A204.1 (cell line): ENCODE measurements at regions not wholly inside any gene's neighbourhood (a gene's known extent, or its start where the extent isn't known, plus 50 kb on each side); places are given as distances from the start of the nearest gene placed in this dataset.
"Not testable (repeated sequence)": the region's sequence is repeated elsewhere in the genome, so short reads cannot be mapped to it uniquely, and the experiment has no call there.

Experiments
- FAIRE-seq: peaks from 2 replicates; lab custom pipeline; 2012; peaks lifted over from hg19 to GRCh38; lab: Jason Lieb, UNC

- no peak for FAIRE-seq
Measured at GRCh38 chr5:42949348-42950115, 90.6 kb downstream of the ANXA2R start.

GRCh38 chr5:42948961-42949347, 91.2 kb downstream of the ANXA2R start:
- FAIRE-seq, result no peak

GRCh38 chr5:42944989-42945388, 95.1 kb downstream of the ANXA2R start:
- FAIRE-seq, result no peak

GRCh38 chr5:42943931-42944631, 96.0 kb downstream of the ANXA2R start:
- FAIRE-seq, result no peak

GRCh38 chr5:42940853-42941252, 99.3 kb downstream of the ANXA2R start:
- FAIRE-seq, result no peak

DNA sequence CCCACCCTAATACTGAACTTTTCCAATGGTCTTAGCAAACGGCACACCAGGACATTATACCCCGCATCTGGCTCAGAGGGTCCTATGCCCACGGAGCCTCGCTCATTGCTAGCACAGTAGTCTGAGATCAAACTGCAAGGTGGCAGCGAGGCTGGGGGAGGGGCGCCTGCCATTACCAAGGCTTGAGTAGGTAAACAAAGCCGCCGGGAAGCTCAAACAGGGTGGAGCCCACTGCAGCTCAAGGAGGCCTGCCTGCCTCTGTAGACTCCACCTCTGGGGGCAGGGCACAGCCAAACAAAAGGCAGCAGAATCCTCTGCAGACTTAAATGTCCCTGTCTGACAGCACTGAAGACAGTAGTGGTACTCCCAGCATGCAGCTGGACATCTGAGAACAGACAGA, 108.1 kb downstream of the ANXA2R start:
- FAIRE-seq, result not testable (repeated sequence)

- FAIRE-seq, result not testable (repeated sequence)
Measured at GRCh38 chr5:42931451-42931850, 108.7 kb downstream of the ANXA2R start.

- FAIRE-seq, result no peak
Measured at GRCh38 chr5:42930934-42931333, 109.2 kb downstream of the ANXA2R start.

DNA sequence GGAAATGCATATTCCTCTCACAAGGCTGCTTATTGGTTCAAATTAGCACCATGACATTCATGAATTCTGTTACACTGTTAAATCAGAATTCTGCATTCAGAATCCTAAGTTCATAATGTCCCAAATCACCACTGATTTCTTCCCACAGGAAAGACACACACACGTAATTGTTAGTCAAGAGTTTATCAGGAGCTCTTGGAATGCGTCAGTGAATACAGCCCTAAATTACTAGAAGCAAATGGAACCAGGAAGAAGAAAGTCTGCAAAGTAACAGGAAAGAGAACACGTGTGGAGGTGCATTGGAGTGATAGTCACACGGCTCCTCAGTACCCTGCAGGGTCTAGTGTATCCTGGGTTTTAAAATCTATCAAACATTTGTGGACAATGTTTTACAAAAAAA, 110.2 kb downstream of the ANXA2R start:
- no peak for FAIRE-seq

DNA sequence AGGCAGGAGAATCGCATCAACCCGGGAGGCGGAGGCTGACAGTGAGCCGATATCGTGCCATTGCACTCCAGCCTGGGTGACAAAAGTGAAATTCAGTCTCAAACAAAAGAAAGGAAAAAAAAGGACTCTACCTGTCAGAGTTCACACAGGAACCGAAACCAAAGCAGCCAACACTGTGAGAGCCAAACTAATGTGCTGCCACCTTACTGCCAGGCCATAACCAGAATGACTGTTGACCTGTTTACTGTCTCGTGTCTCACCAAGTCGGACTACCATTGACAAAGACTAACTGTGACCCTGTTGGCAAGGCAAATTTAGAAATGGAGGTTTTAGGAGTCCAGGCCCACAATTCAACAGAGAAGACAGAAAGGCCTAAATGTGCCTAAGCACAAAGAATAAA, 112.4 kb downstream of the ANXA2R start:
- no peak for FAIRE-seq

- no peak for FAIRE-seq
Measured at GRCh38 chr5:42924686-42925085, 113.0 kb upstream of the SELENOP start.

- FAIRE-seq, result no peak
Measured at GRCh38 chr5:42924226-42924625, 112.5 kb upstream of the SELENOP start.

GRCh38 chr5:42923710-42924109, 112.0 kb upstream of the SELENOP start:
- no peak for FAIRE-seq

DNA sequence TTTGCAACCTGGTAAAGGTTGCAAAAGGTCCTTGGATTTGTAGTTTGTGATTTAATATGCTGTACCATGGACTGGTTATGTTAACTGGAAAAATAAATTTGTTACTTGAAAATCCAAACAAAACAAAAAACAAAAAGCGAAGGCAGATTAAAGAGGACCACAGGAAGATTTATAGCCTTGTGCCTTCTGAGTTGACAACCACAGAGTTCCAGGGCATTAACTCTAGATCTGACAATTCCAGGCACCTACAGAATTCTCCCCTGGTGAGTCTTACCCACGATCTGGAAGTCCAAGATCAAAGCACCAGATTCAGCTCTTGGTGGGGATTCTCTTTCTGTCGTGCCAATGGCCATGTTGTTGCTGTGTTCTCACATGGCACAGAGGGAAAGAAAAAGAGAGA, 107.9 kb upstream of the SELENOP start:
- FAIRE-seq, result no peak

DNA sequence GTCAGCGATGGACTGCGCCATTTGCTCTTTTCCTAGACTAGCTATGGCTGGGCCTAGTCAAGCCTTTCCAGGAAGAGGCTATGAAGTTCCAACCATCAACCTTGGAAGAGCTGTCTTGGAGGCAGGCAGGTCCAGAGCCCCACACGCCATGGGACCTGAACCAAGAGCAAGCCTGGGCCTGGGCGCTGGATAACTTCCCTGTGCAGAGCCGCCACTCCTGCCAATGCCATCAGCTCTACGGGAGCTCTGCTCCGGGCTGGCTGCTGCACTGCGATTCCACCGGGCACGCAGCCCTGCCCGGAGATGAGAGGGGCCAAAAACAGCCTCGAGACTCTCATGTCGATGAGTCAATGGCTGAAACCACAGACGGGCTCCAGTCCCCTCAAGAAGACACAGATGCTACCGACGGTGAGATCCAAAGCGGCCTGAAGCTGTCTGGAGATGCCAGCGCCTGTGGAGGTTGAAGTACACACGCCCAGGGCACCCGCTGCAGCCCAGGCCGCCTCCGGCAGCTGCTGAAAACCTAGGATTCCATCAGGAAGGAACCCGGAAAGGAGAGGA, 103.7 kb upstream of the SELENOP start:
- no peak for FAIRE-seq

DNA sequence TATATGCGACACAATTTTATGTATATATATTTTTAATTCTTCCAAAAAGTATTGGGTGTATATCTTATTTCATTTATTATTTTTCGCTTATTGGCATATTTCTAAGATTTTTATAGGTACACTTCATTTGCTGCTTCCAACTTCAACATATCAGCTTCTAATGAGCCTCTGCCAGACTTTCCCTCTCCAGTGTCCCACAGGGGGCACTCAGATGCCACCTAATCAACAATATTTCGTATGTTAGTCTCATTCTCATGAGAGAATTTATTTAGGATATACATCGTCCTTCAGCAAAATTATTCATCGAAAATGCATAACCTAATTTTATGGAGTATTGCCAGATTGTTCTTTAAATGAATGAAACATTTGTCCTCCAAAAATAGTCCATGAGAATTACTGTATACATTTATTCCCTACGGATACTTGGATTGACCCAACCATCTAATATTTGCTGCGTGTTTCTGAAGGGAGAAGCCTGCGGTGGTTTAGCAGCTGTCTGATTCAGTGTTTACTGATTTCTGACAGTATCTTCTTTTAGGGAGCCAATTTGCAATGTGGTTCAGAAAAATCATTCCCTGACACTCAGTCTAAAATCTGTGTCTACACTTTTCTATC, 100.6 kb upstream of the SELENOP start:
- peak; percentile 70 for FAIRE-seq

DNA sequence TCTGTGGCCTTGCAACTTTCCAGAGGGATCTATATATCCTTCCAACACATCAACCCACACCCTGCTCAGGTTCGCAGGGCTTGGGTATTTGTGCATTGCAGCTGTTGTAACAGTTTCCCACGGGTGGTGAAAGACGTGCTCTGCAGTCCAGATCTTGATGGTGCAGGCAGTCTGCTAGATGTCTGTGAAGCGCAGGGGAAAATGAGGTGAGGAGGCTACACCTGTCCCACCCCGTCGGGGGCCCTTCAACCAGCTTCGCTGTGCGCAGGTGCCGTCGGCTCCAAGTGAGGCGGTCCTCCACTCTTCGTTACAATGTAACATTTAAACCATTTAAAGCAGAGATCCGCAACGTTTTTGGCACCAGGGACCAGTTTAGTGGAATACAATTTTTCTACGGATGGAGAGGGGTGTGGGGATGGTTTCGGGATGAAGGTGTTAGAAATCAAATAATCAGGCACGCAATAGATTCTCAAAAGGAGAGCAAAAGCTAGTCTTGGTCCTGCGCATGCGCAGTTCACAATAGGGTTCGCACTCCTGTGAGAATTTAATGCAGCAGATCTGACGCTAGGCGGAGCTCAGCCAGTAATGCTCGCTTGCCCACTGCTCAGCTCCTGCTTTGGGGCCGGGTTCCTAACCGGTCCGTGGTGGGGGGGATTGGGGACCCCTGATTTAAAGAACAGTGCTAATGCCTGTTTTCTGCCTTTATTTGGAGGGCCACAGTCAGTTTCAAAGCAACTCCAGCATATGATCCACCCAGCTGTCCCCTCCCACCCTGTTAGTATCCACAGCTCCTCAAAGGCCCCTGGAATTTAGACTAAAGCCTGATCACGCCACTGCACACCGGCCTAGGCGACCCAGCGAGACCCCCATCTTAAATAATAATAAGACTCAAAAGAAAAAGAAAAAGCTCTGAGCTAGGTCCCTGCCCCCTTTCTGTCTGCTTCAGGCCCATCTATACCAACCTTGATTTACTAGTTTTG, 97.1 kb upstream of the SELENOP start:
- FAIRE-seq, result peak; percentile 16

GRCh38 chr5:42908086-42908485, 96.4 kb upstream of the SELENOP start:
- FAIRE-seq, result no peak

- FAIRE-seq, result no peak
Measured at GRCh38 chr5:42905827-42906226, 94.1 kb upstream of the SELENOP start.

DNA sequence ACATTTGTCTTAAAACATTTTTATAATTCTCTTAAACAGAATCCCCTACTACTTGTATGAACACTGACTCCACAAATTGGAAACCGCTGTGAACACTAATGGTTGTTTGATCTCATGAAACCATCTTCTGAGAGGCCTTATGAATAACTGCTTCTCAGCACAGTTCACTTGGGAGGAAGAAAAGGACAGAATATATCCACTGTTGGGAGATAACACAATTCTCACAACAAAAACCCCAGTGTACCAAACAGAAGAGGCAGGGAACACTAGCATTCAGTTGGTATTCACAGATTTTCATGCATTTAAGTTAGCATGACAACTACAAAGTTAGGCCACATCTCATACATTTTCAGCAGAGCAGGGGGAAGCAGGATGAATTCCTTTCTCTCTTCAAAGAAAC, 89.0 kb upstream of the SELENOP start:
- FAIRE-seq, result no peak

DNA sequence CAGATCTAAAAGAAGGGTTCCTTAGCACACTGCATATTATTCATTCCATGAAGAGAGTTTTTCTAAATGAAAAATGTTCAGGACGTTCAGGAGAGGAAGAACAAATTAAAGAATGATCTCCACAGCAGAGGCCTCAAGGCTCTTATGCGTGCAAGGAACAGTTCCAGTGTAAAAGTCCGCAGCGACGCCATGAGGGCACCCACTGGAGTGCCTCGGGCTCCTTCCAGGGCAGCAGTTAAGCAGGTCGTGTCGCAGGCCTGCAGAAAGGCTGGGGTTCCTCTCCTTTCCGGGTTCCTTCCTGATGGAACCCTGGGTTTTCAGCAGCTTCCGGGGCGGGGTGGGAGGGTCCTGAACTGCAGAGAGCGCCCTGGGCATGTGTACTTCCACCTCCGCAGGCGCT, 87.1 kb upstream of the SELENOP start:
- FAIRE-seq, result no peak

- no peak for FAIRE-seq
Measured at GRCh38 chr5:42896523-42896922, 84.8 kb upstream of the SELENOP start.
